ENCODE measurements at regions not wholly inside any gene's neighbourhood (a gene's known extent, or its start where the extent isn't known, plus 50 kb on each side); places are given as distances from the start of the nearest gene placed in this dataset.

- no peak for DNase-seq
- H3K27me3 ChIP-seq, result no peaks in the 10 kb centered on the region
- intact Hi-C loops (cut with DNase I), result no loop called here
- no peaks in the 10 kb centered on the region for H3K4me1 ChIP-seq
- H3K9me3 ChIP-seq, result no peaks in the 10 kb centered on the region
- H3K36me3 ChIP-seq, result no peaks in the 10 kb centered on the region
- no peak for TF ChIP-seq CTCF (IDR thresholded peaks at IDR 0.05)
- no peak overlapping the region for H3K4me3 ChIP-seq
- ATAC-seq, result no peak
- no peak overlapping the region for H3K27ac ChIP-seq
Measured at GRCh38 chr6:7664003-7664402, 61.9 kb upstream of the BMP6 start.

GRCh38 chr6:7668936-7669335 lies 57.0 kb upstream of the BMP6 start:
- H3K36me3 ChIP-seq, result no peaks in the 10 kb centered on the region
- H3K4me1 ChIP-seq, result peaks cover 8% of the 10 kb centered on the region
- intact Hi-C loops (cut with DNase I), result no loop called here
- ATAC-seq (no peak), DNase-seq (no peak)
- H3K27ac ChIP-seq, result no peak overlapping the region
- H3K27me3 ChIP-seq, result no peaks in the 10 kb centered on the region
- no peaks in the 10 kb centered on the region for H3K9me3 ChIP-seq
- no peak for TF ChIP-seq CTCF (IDR thresholded peaks at IDR 0.05)
- H3K4me3 ChIP-seq, result no peak overlapping the region

- Histone ChIP-seq H3K36me3 (no peaks in the 10 kb centered on the region), H3K27ac (no peak overlapping the region), H3K27me3 (no peaks in the 10 kb centered on the region), H3K4me3 (no peak overlapping the region), H3K4me1 (peaks cover 8% of the 10 kb centered on the region), H3K9me3 (no peaks in the 10 kb centered on the region)
- no peak for ATAC-seq
- no peak for TF ChIP-seq CTCF (IDR thresholded peaks at IDR 0.05)
- intact Hi-C loops (cut with DNase I), result no loop called here
- DNase-seq, result no peak
Measured at GRCh38 chr6:7669742-7670141, 56.2 kb upstream of the BMP6 start.

GRCh38 chr6:7671076-7671475 lies 54.8 kb upstream of the BMP6 start:
- DNase-seq (no peak), ATAC-seq (no peak)
- Histone ChIP-seq H3K9me3 (no peaks in the 10 kb centered on the region), H3K27ac (no peak overlapping the region), H3K36me3 (no peaks in the 10 kb centered on the region), H3K4me1 (peaks cover 8% of the 10 kb centered on the region), H3K4me3 (no peak overlapping the region), H3K27me3 (no peaks in the 10 kb centered on the region)
- no peak for TF ChIP-seq CTCF (IDR thresholded peaks at IDR 0.05)
- intact Hi-C loops (cut with DNase I), result no loop called here

DNA sequence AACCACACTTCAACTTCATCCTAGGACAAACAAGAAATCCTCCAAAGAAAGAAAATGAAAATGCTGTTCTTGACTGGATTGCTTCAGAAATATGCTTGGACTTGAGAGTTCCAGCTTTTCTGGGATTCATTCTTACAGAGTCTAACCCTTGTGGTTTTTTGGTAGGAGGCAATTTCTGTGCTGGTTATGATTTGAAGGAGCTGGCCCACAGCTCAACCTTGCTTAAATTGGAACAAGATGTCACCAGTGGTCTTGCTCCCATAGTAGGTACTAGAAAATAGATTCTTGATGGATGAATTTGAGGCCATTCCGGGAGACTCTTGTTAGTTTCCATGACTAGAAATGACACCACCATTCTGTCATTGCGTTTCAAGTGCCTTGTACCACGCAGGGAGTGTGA lies 54.3 kb upstream of the BMP6 start:
- H3K27ac ChIP-seq, result no peak overlapping the region
- no peak overlapping the region for H3K4me3 ChIP-seq
- no peaks in the 10 kb centered on the region for H3K27me3 ChIP-seq
- TF ChIP-seq CTCF (IDR thresholded peaks at IDR 0.05), result no peak
- H3K4me1 ChIP-seq, result peaks cover 8% of the 10 kb centered on the region
- no peak for DNase-seq
- H3K36me3 ChIP-seq, result no peaks in the 10 kb centered on the region
- no peaks in the 10 kb centered on the region for H3K9me3 ChIP-seq
- intact Hi-C loops (cut with DNase I), result no loop called here
- ATAC-seq, result no peak
